Neural cell (in vitro differentiated cells): ENCODE measurements at regions not wholly inside any gene's neighbourhood (a gene's known extent, or its start where the extent isn't known, plus 50 kb on each side); places are given as distances from the start of the nearest gene placed in this dataset.

Experiments
- H2AFZ ChIP-seq: fragments of 200-600, 300-800 bp; sonication (generic), shearing (Covaris generic); 2 replicates; pipeline ENCODE4 v1.6.0; 2014; ENCODE audit warnings: low read depth, mild to moderate bottlenecking, antibody characterized with exemption, low read length, moderate library complexity
- H3F3A ChIP-seq: fragments of 200-600 bp; shearing (Covaris generic); 2 replicates; pipeline ENCODE4 v1.6.1; 2016; ENCODE audit warnings: mild to moderate bottlenecking, moderate library complexity, mixed read lengths, antibody characterized with exemption, low read length; ENCODE audit not compliant: insufficient read depth, poor library complexity, severe bottlenecking
- H3K27ac ChIP-seq: fragments of 200-600, 300-800 bp; sonication (generic), shearing (Covaris generic); 2 replicates; pipeline ENCODE4 v1.5.1; 2014; ENCODE audit warnings: mild to moderate bottlenecking, low read length, moderate library complexity
- H3K27me3 ChIP-seq: fragments of 300-800, 200-600 bp; sonication (generic), shearing (Covaris generic); 2 replicates; pipeline ENCODE4 v1.6.0; 2014; ENCODE audit warnings: mild to moderate bottlenecking, low read depth, low read length, moderate library complexity; ENCODE audit not compliant: insufficient read depth
- H3K36me3 ChIP-seq: fragments of 300-800, 200-600 bp; sonication (generic), shearing (Covaris generic); 2 replicates; pipeline ENCODE4 v1.5.1; 2014; ENCODE audit warnings: mild to moderate bottlenecking, antibody characterized with exemption, low read length, moderate library complexity; ENCODE audit not compliant: insufficient read depth
- H3K4me2 ChIP-seq: fragments of 300-800, 200-600 bp; sonication (generic), shearing (Covaris generic); 2 replicates; pipeline ENCODE4 v1.6.0; 2014; ENCODE audit warnings: mild to moderate bottlenecking, low read length
- H3K4me3 ChIP-seq: fragments of 300-800, 200-600 bp; sonication (generic), shearing (Covaris generic); 2 replicates; pipeline ENCODE4 v1.5.1; 2014; ENCODE audit warnings: mild to moderate bottlenecking, low read length, moderate library complexity
- H3K79me2 ChIP-seq: fragments of 200-600 bp; shearing (Covaris generic); replicated peaks from 2 replicates; pipeline ENCODE4 v1.6.0; 2014; ENCODE audit warnings: mild to moderate bottlenecking, low read length, moderate library complexity; ENCODE audit not compliant: insufficient read depth
- H3K9ac ChIP-seq: fragments of 300-800, 200-600 bp; sonication (generic), shearing (Covaris generic); 2 replicates; pipeline ENCODE4 v1.6.1; 2016; ENCODE audit warnings: mild to moderate bottlenecking, low read length, mixed read lengths
- H3K9me2 ChIP-seq: fragments of 200-600 bp; shearing (Covaris generic); 2 replicates; pipeline ENCODE4 v1.6.1; 2016; ENCODE audit warnings: mild to moderate bottlenecking, low read length, mixed read lengths; ENCODE audit not compliant: insufficient read depth
- H3K9me3 ChIP-seq: fragments of 200-600, 300-800 bp; sonication (generic), shearing (Covaris generic); 2 replicates; pipeline ENCODE4 v1.6.1; 2016; ENCODE audit warnings: mild to moderate bottlenecking, mixed run types, low read length, moderate library complexity, mixed read lengths
- H4K20me1 ChIP-seq: fragments of 200-600 bp; shearing (Covaris generic); 2 replicates; pipeline ENCODE4 v1.6.1; 2016; ENCODE audit warnings: mild to moderate bottlenecking, mixed run types; ENCODE audit not compliant: insufficient read depth
- EP300 ChIP-seq: fragments of 450-650 bp; conservative IDR thresholded peaks from 2 replicates; pipeline ENCODE4 v1.6.1; 2014; ENCODE audit warnings: antibody characterized with exemption, mild to moderate bottlenecking, moderate library complexity; ENCODE audit not compliant: poor library complexity, severe bottlenecking
- EZH2 ChIP-seq: fragments of 200-600, 300-800 bp; shearing (Covaris generic), sonication (generic); IDR thresholded peaks from 2 replicates; pipeline ENCODE4 v1.6.1; 2014; ENCODE audit warnings: antibody characterized with exemption, low read length, borderline replicate concordance, mild to moderate bottlenecking; ENCODE audit not compliant: insufficient read depth, poor library complexity, severe bottlenecking
- MXI1 ChIP-seq: fragments of 450-650 bp; conservative IDR thresholded peaks from 2 replicates; pipeline ENCODE4 v1.6.1; 2014; ENCODE audit warnings: antibody characterized with exemption, mild to moderate bottlenecking; ENCODE audit not compliant: poor library complexity, severe bottlenecking
- POLR2AphosphoS5 ChIP-seq: IDR thresholded peaks from 2 replicates; pipeline ENCODE4 v1.6.1; 2012
- RAD21 ChIP-seq: fragments of 450-650 bp; conservative IDR thresholded peaks from 2 replicates; pipeline ENCODE4 v1.6.1; 2014; ENCODE audit warnings: antibody characterized with exemption, mild to moderate bottlenecking, moderate library complexity
- SMC3 ChIP-seq: fragments of 450-650 bp; conservative IDR thresholded peaks from 2 replicates; pipeline ENCODE4 v1.6.1; 2014; ENCODE audit warnings: antibody characterized with exemption, mild to moderate bottlenecking, moderate library complexity; ENCODE audit not compliant: poor library complexity
- TAF1 ChIP-seq: IDR thresholded peaks from 2 replicates; pipeline ENCODE4 v1.6.1; 2012; ENCODE audit warnings: low read depth
- TF ChIP-seq, protein P1 (sequence below): fragments of 450-650 bp; IDR thresholded peaks from 2 replicates; pipeline ENCODE4 v1.5.1; 2014; ENCODE audit warnings: antibody characterized with exemption, mild to moderate bottlenecking, moderate library complexity; ENCODE audit not compliant: poor library complexity, severe bottlenecking
- TF ChIP-seq, protein P2 (sequence below): IDR thresholded peaks from 2 replicates; pipeline ENCODE4 v1.6.1; 2012; ENCODE audit warnings: borderline replicate concordance

DNA sequence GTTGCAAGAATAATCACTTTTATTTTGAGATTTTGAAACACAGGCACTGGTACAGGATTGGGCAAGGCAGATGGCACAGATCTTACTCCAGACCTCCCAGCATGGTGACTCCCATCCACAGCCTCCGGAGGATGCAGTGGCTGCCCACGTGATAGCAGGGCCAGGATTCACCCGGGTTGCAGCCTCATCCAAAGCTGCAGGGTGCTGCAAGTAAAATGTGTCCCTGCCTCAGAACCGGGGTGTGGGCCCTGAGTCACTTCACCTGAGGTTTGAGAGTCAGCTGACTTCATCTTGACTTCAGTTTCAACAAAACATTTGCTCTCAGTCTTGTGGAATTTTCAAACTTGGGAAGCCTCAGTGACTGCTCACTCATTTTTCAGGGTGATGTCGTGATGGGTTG, 201.9 kb downstream of the FGF9 start:
- no peaks in the 10 kb centered on the region for H3K79me2 ChIP-seq
- no peak overlapping the region for H3K4me2 ChIP-seq
- H2AFZ ChIP-seq, result no peak overlapping the region
- H3K27ac ChIP-seq, result no peak overlapping the region
- H3K9me3 ChIP-seq, result no peaks in the 10 kb centered on the region
- H3K4me3 ChIP-seq, result no peak overlapping the region
- no peaks in the 10 kb centered on the region for H4K20me1 ChIP-seq
- H3K27me3 ChIP-seq, result no peaks in the 10 kb centered on the region
- no peaks in the 10 kb centered on the region for H3K36me3 ChIP-seq
- H3F3A ChIP-seq, result no peaks in the 10 kb centered on the region
- H3K9ac ChIP-seq, result no peak overlapping the region
- H3K9me2 ChIP-seq, result no peaks in the 10 kb centered on the region
- no peak for TF ChIP-seq TAF1
- TF ChIP-seq, protein P1, sequence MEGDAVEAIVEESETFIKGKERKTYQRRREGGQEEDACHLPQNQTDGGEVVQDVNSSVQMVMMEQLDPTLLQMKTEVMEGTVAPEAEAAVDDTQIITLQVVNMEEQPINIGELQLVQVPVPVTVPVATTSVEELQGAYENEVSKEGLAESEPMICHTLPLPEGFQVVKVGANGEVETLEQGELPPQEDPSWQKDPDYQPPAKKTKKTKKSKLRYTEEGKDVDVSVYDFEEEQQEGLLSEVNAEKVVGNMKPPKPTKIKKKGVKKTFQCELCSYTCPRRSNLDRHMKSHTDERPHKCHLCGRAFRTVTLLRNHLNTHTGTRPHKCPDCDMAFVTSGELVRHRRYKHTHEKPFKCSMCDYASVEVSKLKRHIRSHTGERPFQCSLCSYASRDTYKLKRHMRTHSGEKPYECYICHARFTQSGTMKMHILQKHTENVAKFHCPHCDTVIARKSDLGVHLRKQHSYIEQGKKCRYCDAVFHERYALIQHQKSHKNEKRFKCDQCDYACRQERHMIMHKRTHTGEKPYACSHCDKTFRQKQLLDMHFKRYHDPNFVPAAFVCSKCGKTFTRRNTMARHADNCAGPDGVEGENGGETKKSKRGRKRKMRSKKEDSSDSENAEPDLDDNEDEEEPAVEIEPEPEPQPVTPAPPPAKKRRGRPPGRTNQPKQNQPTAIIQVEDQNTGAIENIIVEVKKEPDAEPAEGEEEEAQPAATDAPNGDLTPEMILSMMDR, result no peak
- no peak for TF ChIP-seq EP300
- TF ChIP-seq, protein P2, sequence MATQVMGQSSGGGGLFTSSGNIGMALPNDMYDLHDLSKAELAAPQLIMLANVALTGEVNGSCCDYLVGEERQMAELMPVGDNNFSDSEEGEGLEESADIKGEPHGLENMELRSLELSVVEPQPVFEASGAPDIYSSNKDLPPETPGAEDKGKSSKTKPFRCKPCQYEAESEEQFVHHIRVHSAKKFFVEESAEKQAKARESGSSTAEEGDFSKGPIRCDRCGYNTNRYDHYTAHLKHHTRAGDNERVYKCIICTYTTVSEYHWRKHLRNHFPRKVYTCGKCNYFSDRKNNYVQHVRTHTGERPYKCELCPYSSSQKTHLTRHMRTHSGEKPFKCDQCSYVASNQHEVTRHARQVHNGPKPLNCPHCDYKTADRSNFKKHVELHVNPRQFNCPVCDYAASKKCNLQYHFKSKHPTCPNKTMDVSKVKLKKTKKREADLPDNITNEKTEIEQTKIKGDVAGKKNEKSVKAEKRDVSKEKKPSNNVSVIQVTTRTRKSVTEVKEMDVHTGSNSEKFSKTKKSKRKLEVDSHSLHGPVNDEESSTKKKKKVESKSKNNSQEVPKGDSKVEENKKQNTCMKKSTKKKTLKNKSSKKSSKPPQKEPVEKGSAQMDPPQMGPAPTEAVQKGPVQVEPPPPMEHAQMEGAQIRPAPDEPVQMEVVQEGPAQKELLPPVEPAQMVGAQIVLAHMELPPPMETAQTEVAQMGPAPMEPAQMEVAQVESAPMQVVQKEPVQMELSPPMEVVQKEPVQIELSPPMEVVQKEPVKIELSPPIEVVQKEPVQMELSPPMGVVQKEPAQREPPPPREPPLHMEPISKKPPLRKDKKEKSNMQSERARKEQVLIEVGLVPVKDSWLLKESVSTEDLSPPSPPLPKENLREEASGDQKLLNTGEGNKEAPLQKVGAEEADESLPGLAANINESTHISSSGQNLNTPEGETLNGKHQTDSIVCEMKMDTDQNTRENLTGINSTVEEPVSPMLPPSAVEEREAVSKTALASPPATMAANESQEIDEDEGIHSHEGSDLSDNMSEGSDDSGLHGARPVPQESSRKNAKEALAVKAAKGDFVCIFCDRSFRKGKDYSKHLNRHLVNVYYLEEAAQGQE, result no peak
- TF ChIP-seq RAD21, result no peak
- no peak for TF ChIP-seq SMC3
- no peak for TF ChIP-seq EZH2
- TF ChIP-seq MXI1, result no peak
- TF ChIP-seq POLR2AphosphoS5, result no peak

DNA sequence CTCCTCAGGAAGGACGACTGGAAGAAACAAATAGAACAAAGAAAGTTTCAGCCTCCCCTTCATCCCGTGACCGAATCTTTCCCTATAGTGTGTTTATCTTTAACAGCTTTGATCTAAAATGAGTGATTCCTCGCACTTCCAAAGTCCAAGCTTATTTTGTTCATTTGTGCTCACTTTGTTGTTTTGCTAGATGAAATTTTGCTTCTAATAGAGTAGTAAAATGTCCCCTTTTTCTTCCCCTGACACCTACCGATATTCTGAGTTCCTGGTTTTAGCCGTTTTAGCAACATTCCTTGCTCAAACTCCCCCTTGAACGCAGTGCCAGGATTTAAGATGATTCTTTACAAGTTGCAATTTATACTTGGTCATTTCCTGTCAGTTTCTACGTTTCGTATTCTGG, 204.2 kb downstream of the FGF9 start:
- H3F3A ChIP-seq, result no peaks in the 10 kb centered on the region
- no peak overlapping the region for H3K9ac ChIP-seq
- no peaks in the 10 kb centered on the region for H3K27me3 ChIP-seq
- no peaks in the 10 kb centered on the region for H3K9me2 ChIP-seq
- no peak overlapping the region for H2AFZ ChIP-seq
- no peak overlapping the region for H3K4me3 ChIP-seq
- no peaks in the 10 kb centered on the region for H4K20me1 ChIP-seq
- no peaks in the 10 kb centered on the region for H3K79me2 ChIP-seq
- H3K4me2 ChIP-seq, result no peak overlapping the region
- no peaks in the 10 kb centered on the region for H3K36me3 ChIP-seq
- no peaks in the 10 kb centered on the region for H3K9me3 ChIP-seq
- no peak for TF ChIP-seq POLR2AphosphoS5
- TF ChIP-seq EP300, result no peak
- TF ChIP-seq, protein P2, result no peak
- TF ChIP-seq RAD21, result no peak
- TF ChIP-seq, protein P1, result no peak
- no peak for TF ChIP-seq EZH2
- no peak for TF ChIP-seq SMC3
- no peak for TF ChIP-seq MXI1
- no peak for TF ChIP-seq TAF1
- no peak overlapping the region for H3K27ac ChIP-seq
